ENCODE measurements at regions not wholly inside any gene's neighbourhood (a gene's known extent, or its start where the extent isn't known, plus 50 kb on each side); places are given as distances from the start of the nearest gene placed in this dataset.

DNA sequence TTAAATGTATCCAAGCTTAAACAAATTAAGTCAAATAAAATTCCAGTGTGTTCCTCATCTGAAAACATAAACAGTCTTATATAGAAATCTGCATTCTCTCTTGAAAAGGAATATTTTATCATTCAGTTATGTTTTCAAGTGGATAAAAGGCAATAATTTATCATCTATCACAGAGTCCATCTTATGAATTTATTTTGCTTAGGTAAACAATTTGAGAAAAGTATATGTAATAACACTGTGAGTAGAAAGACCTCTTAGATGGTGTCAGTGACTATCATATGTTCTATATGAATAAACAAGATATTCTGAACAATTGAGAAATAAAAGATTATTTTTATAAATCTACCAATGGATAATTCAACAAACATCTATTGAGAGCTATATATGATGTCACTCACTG lies 397.6 kb upstream of the GJE1 start:
- TF ChIP-seq, protein P1, sequence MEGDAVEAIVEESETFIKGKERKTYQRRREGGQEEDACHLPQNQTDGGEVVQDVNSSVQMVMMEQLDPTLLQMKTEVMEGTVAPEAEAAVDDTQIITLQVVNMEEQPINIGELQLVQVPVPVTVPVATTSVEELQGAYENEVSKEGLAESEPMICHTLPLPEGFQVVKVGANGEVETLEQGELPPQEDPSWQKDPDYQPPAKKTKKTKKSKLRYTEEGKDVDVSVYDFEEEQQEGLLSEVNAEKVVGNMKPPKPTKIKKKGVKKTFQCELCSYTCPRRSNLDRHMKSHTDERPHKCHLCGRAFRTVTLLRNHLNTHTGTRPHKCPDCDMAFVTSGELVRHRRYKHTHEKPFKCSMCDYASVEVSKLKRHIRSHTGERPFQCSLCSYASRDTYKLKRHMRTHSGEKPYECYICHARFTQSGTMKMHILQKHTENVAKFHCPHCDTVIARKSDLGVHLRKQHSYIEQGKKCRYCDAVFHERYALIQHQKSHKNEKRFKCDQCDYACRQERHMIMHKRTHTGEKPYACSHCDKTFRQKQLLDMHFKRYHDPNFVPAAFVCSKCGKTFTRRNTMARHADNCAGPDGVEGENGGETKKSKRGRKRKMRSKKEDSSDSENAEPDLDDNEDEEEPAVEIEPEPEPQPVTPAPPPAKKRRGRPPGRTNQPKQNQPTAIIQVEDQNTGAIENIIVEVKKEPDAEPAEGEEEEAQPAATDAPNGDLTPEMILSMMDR (conservative IDR thresholded peaks at IDR 0.05 in 1 of 2, IDR thresholded peaks at IDR 0.05 in 1 of 2; ENCODE audit: extremely low read depth in 1 of 2, insufficient read depth in 1 of 2, low read depth in 1 of 2, low read length in 2 of 2): no peak
- no peak for TF ChIP-seq EZH2 (IDR thresholded peaks at IDR 0.05; ENCODE audit: borderline replicate concordance, low read length)

Measured in mammary epithelial cell (primary cell).